ENCODE measurements at regions not wholly inside any gene's neighbourhood (a gene's known extent, or its start where the extent isn't known, plus 50 kb on each side); places are given as distances from the start of the nearest gene placed in this dataset.

GRCh38 chr9:73847536-73847935, 649.6 kb upstream of the RORB start:
- H3K4me3 ChIP-seq (ENCODE audit: low read depth, low read length, poor library complexity, severe bottlenecking) = no peak overlapping the region
- no peaks in the 10 kb centered on the region for H3F3A ChIP-seq (ENCODE audit: insufficient read depth, low read length)
- H3K36me3 ChIP-seq (ENCODE audit: insufficient read depth, low read length) = no peaks in the 10 kb centered on the region
- H3K4me2 ChIP-seq (ENCODE audit: low read length) = no peak overlapping the region
- H4K20me1 ChIP-seq (ENCODE audit: insufficient read depth, low read length) = no peaks in the 10 kb centered on the region
- TF ChIP-seq EZH2 (IDR thresholded peaks at IDR 0.05; ENCODE audit: borderline replicate concordance, low read length) = no peak
- no peak for TF ChIP-seq CTCF (IDR thresholded peaks at IDR 0.05; ENCODE audit: low read length)
- no peaks in the 10 kb centered on the region for H3K27me3 ChIP-seq (ENCODE audit: insufficient read depth, low read length)
- H3K4me1 ChIP-seq (ENCODE audit: insufficient read depth, low read length, severe bottlenecking) = no peaks in the 10 kb centered on the region
- no peaks in the 10 kb centered on the region for H3K9me2 ChIP-seq (ENCODE audit: low read depth, low read length)
- no peak overlapping the region for H2AFZ ChIP-seq (ENCODE audit: low read length)
- H3K9me3 ChIP-seq (ENCODE audit: low read length) = no peaks in the 10 kb centered on the region
- H3K27ac ChIP-seq (ENCODE audit: low read depth, low read length, poor library complexity, severe bottlenecking) = no peak overlapping the region
- H3K9ac ChIP-seq (ENCODE audit: low read length) = no peak overlapping the region
- H3K79me2 ChIP-seq (ENCODE audit: insufficient read depth, low read length) = no peaks in the 10 kb centered on the region

GRCh38 chr9:73853549-73853948, 643.6 kb upstream of the RORB start:
- TF ChIP-seq CTCF (IDR thresholded peaks at IDR 0.05; ENCODE audit: low read length) (no peak), EZH2 (IDR thresholded peaks at IDR 0.05; ENCODE audit: borderline replicate concordance, low read length) (no peak)
- H4K20me1 ChIP-seq (ENCODE audit: insufficient read depth, low read length) = no peaks in the 10 kb centered on the region
- H2AFZ ChIP-seq (ENCODE audit: low read length) = no peak overlapping the region
- no peaks in the 10 kb centered on the region for H3F3A ChIP-seq (ENCODE audit: insufficient read depth, low read length)
- no peak overlapping the region for H3K27ac ChIP-seq (ENCODE audit: low read depth, low read length, poor library complexity, severe bottlenecking)
- no peak overlapping the region for H3K9ac ChIP-seq (ENCODE audit: low read length)
- no peak overlapping the region for H3K4me2 ChIP-seq (ENCODE audit: low read length)
- no peaks in the 10 kb centered on the region for H3K9me3 ChIP-seq (ENCODE audit: low read length)
- no peaks in the 10 kb centered on the region for H3K36me3 ChIP-seq (ENCODE audit: insufficient read depth, low read length)
- H3K4me1 ChIP-seq (ENCODE audit: insufficient read depth, low read length, severe bottlenecking) = no peaks in the 10 kb centered on the region
- no peaks in the 10 kb centered on the region for H3K79me2 ChIP-seq (ENCODE audit: insufficient read depth, low read length)
- H3K27me3 ChIP-seq (ENCODE audit: insufficient read depth, low read length) = no peaks in the 10 kb centered on the region
- no peak overlapping the region for H3K4me3 ChIP-seq (ENCODE audit: low read depth, low read length, poor library complexity, severe bottlenecking)
- H3K9me2 ChIP-seq (ENCODE audit: low read depth, low read length) = no peaks in the 10 kb centered on the region

GRCh38 chr9:73855206-73855605, 641.9 kb upstream of the RORB start:
- Histone ChIP-seq H3K36me3 (ENCODE audit: insufficient read depth, low read length) (no peaks in the 10 kb centered on the region), H3K4me1 (ENCODE audit: insufficient read depth, low read length, severe bottlenecking) (no peaks in the 10 kb centered on the region), H3K9me3 (ENCODE audit: low read length) (no peaks in the 10 kb centered on the region), H3K9ac (ENCODE audit: low read length) (no peak overlapping the region), H3K27ac (ENCODE audit: low read depth, low read length, poor library complexity, severe bottlenecking) (no peak overlapping the region), H3K4me2 (ENCODE audit: low read length) (no peak overlapping the region), H3F3A (ENCODE audit: insufficient read depth, low read length) (no peaks in the 10 kb centered on the region), H4K20me1 (ENCODE audit: insufficient read depth, low read length) (no peaks in the 10 kb centered on the region), H3K9me2 (ENCODE audit: low read depth, low read length) (no peaks in the 10 kb centered on the region), H3K4me3 (ENCODE audit: low read depth, low read length, poor library complexity, severe bottlenecking) (no peak overlapping the region), H3K79me2 (ENCODE audit: insufficient read depth, low read length) (no peaks in the 10 kb centered on the region), H2AFZ (ENCODE audit: low read length) (no peak overlapping the region), H3K27me3 (ENCODE audit: insufficient read depth, low read length) (no peaks in the 10 kb centered on the region)
- TF ChIP-seq EZH2 (IDR thresholded peaks at IDR 0.05; ENCODE audit: borderline replicate concordance, low read length) = no peak
- no peak for TF ChIP-seq CTCF (IDR thresholded peaks at IDR 0.05; ENCODE audit: low read length)
